ENCODE measurements at regions not wholly inside any gene's neighbourhood (a gene's known extent, or its start where the extent isn't known, plus 50 kb on each side); places are given as distances from the start of the nearest gene placed in this dataset.

- TF ChIP-seq, protein P1, sequence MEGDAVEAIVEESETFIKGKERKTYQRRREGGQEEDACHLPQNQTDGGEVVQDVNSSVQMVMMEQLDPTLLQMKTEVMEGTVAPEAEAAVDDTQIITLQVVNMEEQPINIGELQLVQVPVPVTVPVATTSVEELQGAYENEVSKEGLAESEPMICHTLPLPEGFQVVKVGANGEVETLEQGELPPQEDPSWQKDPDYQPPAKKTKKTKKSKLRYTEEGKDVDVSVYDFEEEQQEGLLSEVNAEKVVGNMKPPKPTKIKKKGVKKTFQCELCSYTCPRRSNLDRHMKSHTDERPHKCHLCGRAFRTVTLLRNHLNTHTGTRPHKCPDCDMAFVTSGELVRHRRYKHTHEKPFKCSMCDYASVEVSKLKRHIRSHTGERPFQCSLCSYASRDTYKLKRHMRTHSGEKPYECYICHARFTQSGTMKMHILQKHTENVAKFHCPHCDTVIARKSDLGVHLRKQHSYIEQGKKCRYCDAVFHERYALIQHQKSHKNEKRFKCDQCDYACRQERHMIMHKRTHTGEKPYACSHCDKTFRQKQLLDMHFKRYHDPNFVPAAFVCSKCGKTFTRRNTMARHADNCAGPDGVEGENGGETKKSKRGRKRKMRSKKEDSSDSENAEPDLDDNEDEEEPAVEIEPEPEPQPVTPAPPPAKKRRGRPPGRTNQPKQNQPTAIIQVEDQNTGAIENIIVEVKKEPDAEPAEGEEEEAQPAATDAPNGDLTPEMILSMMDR (IDR thresholded peaks at IDR 0.05) = no peak
- TF ChIP-seq POLR2A (IDR thresholded peaks at IDR 0.05) = no peak
Measured at GRCh38 chr2:7744827-7745226, 827.6 kb downstream of the RNF144A start.
